GM21737 (cell line): ENCODE measurements at regions not wholly inside any gene's neighbourhood (a gene's known extent, or its start where the extent isn't known, plus 50 kb on each side); places are given as distances from the start of the nearest gene placed in this dataset.
"Not testable (repeated sequence)": the region's sequence is repeated elsewhere in the genome, so short reads cannot be mapped to it uniquely, and the experiment has no call there.

Experiments used
- ATAC-seq: cut with Tn5 transposase; IDR thresholded peaks from one replicate; pipeline ENCODE4 v1.9.1; 2021; ENCODE audit warnings: mild to moderate bottlenecking, moderate library complexity; ENCODE audit not compliant: unreplicated experiment

DNA sequence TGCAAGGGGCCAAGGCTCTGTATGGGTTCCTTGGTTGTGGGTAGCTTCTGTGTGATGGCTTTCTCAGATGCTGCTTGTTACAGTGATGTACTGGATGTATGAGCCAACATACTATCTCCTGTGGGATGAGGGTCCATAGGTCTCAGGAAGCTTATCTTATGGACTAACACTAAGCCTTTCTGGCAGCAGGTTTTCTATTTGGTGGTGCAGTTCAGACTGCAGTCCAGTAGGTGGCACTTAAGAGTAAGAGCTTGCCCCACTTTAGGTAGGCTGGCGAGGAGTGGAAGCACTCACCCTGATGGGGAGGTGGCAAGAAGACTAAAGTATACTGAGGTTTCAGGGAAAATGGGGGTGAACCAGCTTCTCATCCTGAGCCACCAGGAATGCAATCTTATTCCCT, 306.7 kb upstream of the MAOA start:
- no peak for ATAC-seq

DNA sequence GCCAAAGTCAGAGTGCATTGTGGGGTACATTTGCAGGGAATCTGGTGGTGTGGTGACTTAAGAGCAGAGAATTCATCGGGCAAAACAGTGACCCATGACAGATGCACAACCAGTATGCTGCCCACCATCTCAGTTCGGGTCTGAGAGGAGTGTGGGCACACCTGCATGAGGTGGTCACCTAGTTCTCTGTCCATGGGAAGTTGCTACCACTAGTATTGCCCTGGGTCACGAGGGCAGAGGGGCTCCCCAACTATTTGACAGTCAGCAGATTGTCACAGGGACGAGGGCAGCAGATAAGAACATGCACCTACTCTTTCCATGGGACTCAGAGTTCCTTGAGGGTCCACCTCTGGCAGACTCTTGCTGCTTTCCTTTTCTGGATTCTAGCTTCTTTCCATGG, 305.2 kb upstream of the MAOA start:
- no peak for ATAC-seq

GRCh38 chrX:43357741-43358140, 298.4 kb upstream of the MAOA start:
- ATAC-seq = no peak

GRCh38 chrX:43373032-43373431, 283.1 kb upstream of the MAOA start:
- no peak for ATAC-seq

- ATAC-seq = no peak
Measured at GRCh38 chrX:43375136-43375535, 281.0 kb upstream of the MAOA start.

DNA sequence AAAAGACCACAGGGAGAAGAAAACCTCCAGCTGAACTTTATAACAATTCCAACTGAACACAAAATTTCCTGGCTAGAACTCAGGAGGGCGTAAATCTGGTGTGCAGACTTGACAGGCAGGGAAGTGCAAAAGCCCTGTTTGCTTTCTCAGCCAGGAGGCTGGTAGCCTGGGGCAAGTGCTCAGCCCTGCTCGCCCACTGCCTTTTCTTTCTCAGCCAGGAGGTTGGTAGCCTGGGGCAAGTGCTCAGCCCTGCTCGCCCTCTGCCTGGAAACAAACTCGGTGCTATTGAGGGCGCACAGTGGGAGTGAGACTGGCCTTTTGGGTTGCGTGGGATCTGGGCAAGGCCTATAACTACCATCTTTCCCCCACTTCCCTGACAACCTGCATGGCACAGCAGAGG, 275.4 kb upstream of the MAOA start:
- no peak for ATAC-seq

GRCh38 chrX:43386875-43387274, 269.2 kb upstream of the MAOA start:
- ATAC-seq = no peak

DNA sequence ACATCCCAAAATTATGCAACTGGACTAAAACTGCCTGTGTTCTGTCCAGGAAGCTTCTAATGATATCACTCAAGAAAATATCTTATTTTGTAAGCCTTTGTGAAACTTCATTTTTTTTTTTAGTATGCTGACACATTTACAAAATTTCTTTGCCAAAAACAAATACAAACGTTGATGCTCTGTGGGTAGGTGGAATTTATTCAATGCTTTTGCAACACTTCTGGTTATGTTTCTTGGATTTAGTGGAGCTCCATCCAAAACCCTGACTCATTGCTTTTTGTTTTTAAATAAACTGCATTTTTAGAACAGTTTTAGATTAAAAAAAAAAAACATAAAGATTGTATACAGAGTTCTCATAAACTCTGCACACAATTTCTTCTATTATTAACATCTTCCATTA, 250.9 kb upstream of the MAOA start:
- no peak for ATAC-seq

DNA sequence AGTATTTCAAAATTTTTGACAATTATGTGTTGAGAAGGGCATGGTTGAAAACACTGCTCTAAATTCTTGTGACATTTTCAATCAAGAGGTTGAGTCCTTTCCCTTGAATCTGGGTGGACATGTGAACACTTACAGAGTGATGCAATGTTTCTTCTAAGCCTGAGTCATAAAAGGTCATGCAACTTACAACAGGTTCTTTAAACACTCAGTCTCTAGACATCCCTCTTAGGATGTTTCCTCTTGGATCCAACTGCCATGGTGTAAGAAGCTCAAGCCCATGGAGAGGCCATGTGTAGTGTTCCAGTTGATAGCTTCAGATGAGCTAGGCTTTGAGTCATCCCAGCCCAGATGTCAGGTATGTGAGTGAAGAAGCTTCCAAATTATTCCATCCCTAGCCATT, 232.2 kb upstream of the MAOA start:
- ATAC-seq = no peak

DNA sequence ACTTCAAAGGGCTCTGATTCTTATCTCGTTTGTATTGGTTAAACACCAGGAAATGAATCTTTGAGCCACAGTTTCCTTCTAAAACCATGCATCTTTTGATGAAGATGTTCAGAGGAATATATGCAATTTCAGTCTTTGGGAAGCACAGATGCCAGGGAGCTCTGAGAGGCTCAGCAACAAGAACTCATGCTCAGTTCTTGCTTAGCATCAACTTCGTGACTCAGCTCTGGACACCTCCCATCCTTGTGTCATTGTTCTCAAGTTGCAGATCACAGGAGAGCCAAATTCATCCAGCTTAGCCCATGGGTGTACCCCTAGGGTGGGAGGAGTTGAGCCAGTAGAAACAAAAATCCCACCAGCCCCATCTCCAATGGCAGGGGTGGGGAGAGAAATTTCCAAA, 219.6 kb upstream of the MAOA start:
- no peak for ATAC-seq

GRCh38 chrX:43446752-43447151, 209.3 kb upstream of the MAOA start:
- ATAC-seq = no peak

GRCh38 chrX:43448688-43449087, 207.4 kb upstream of the MAOA start:
- no peak for ATAC-seq

DNA sequence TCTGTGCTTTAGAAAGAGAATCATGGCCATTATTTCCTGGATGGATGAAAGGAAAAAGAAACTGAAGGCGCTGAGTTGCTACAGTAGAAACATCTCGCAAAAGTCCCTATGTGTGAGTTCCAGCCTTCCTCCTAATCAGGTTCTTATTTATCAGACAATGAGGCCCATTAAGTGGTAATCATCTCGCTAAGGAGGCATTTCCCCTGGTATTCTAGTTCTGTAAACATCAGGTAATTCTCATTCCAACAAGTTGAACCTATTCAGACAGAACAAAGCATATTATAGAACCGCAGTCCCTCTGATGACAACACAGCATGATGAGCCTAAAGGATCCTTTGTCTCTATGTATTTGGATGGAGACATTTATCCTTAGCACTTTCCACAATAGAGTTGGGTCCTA, 205.7 kb upstream of the MAOA start:
- ATAC-seq = no peak

DNA sequence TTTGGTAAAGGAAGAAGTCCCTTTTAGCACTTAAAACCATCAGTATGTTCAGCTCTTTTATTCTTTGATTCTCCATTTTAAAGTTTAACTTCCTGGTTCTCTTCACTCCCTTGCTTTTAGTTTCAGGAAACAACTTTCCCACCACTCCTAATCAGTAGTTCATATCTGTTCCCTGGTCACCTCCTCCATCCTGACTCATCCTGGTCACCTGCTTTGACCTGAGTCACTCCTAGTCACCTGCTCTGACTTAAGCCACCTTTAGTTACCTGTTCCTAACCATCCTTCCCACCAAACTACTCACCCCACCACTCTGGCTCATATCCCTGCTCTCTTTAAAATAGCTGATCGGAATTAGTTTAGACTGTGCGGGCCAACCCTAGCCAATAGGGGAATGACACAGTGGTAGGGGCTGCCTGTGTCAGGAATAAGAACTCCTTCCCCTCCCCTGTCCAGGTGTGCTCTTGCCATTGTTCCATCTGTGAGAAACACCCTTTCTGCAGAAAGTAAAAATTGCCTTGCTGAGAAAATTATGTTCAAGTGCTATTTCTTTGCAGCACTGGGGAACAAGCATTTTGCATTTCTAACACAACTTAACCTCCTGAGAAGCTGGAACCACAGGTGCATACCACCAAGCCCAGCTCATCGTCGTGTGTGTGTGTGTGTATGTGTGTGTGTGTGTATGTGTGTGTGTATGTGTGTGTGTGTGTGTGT, 204.0 kb upstream of the MAOA start:
- ATAC-seq = not testable (repeated sequence)

- no peak for ATAC-seq
Measured at GRCh38 chrX:43456063-43456462, 200.0 kb upstream of the MAOA start.

- no peak for ATAC-seq
Measured at GRCh38 chrX:43456906-43457305, 199.2 kb upstream of the MAOA start.

DNA sequence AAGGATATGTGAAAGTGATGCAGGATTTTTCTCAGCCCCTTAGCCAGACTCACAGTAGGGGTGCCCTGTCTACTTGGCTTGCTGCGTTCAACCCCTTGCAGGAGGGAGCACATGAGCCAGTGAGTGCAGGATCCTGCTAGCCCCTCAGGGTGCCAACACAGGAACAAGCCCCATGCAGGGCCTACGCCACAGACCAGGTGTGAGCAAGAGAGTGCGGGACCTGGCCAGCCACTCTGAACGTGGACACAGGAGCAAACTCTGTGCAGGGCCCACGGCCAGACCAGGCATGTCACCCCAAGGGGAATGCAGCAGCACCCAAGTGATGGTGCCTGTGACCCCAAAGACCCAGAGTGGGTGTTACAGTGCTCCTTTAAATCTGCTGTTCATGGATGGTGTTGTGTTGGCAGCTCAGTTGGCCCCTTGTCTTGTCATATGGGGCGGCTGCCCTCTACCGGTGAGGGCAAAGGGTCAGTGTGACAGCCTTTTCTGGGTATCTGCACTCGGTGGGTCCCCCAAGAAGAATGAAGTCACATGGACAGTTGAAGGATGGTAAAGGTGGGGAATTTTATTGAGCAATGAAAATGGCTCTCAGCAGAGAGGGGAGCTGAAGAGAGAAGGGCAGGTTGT, 188.4 kb upstream of the MAOA start:
- no peak for ATAC-seq

- no peak for ATAC-seq
Measured at GRCh38 chrX:43469391-43470054, 186.6 kb upstream of the MAOA start.

GRCh38 chrX:43474321-43474720, 181.8 kb upstream of the MAOA start:
- ATAC-seq = no peak

GRCh38 chrX:43479070-43479469, 177.0 kb upstream of the MAOA start:
- ATAC-seq = no peak

DNA sequence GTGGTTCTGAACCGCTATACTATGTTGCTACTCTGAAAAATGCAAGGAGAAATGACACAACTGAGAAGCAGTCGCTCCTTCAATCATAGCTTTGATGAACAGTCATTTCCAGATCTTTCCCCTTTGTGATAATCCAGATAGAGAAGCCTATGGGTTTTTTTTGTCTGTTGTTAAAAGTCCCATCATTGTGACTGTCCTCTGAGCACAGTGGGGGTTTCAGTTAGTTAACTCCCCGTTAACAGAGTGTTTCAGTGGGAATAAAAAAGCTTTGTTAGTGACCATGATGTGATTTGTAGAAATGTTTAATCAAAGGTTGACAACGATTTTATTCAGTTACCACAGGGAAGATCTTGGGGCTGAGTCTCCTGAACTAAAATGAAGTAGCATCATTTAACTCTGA, 176.2 kb upstream of the MAOA start:
- no peak for ATAC-seq

- ATAC-seq = no peak
Measured at GRCh38 chrX:43481576-43481975, 174.5 kb upstream of the MAOA start.
